ENCODE measurements at regions not wholly inside any gene's neighbourhood (a gene's known extent, or its start where the extent isn't known, plus 50 kb on each side); places are given as distances from the start of the nearest gene placed in this dataset.

DNA sequence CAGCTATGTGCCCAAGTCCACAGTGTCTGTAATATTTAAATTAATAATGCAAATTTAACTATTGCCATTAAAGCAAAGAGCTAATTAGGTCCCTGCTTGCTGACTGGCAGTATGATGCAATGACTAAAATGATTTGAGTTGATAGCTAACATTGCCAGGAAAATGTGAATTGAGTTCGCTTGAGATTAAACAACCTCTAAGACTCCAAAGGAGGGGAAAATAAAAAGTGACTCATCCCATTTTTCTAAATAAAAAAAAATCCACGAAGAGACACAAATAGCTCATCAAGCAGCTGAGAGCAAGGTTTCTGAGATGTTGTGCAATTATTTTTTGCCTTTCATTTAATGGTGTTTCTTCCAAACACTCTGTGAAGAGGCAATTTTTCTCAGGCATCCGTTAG lies 413.0 kb downstream of the MTX2 start (continued):
- TF ChIP-seq, protein P1, sequence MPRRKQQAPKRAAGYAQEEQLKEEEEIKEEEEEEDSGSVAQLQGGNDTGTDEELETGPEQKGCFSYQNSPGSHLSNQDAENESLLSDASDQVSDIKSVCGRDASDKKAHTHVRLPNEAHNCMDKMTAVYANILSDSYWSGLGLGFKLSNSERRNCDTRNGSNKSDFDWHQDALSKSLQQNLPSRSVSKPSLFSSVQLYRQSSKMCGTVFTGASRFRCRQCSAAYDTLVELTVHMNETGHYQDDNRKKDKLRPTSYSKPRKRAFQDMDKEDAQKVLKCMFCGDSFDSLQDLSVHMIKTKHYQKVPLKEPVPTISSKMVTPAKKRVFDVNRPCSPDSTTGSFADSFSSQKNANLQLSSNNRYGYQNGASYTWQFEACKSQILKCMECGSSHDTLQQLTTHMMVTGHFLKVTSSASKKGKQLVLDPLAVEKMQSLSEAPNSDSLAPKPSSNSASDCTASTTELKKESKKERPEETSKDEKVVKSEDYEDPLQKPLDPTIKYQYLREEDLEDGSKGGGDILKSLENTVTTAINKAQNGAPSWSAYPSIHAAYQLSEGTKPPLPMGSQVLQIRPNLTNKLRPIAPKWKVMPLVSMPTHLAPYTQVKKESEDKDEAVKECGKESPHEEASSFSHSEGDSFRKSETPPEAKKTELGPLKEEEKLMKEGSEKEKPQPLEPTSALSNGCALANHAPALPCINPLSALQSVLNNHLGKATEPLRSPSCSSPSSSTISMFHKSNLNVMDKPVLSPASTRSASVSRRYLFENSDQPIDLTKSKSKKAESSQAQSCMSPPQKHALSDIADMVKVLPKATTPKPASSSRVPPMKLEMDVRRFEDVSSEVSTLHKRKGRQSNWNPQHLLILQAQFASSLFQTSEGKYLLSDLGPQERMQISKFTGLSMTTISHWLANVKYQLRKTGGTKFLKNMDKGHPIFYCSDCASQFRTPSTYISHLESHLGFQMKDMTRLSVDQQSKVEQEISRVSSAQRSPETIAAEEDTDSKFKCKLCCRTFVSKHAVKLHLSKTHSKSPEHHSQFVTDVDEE (CRISPR knock-in tag; IDR thresholded peaks at IDR 0.05): no peak

DNA sequence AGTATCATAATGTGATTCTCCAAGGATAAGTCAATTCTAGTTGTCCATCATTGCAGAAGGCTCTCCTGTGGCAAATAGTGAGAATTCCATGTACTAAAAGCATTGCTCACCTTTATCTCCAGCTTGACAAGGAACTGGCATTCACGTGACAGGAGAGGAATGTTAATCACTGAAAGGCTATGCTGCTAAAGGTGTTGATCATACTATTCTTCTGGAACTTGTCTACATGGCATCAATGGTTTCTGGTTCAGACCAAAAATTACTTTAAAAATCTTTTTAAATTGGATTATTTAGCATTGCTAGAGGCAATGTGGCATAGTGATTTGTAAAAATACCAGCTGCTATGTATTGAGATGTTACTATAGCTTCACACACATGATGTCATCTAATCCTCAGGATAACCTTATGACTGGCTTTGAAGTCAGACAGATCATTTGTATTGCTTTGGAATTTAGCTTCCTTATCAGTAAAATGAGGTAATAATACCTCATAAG lies 414.4 kb downstream of the MTX2 start:
- TF ChIP-seq RARB (CRISPR knock-in tag; IDR thresholded peaks at IDR 0.05) (no peak), CSDC2 (CRISPR knock-in tag; IDR thresholded peaks at IDR 0.05) (peak; percentile 79), GLIS3 (CRISPR knock-in tag; IDR thresholded peaks at IDR 0.05) (0 out of 2 replicates have a peak, but pooled peaks have one; percentile 35), ZNF565 (CRISPR knock-in tag; conservative IDR thresholded peaks at IDR 0.05; ENCODE audit: low read depth) (no peak), TOX (CRISPR knock-in tag; IDR thresholded peaks at IDR 0.05; ENCODE audit: borderline replicate concordance) (no peak), TCF4 (CRISPR knock-in tag; IDR thresholded peaks at IDR 0.05; ENCODE audit: borderline replicate concordance) (no peak), BACH2 (CRISPR knock-in tag; IDR thresholded peaks at IDR 0.05; ENCODE audit: borderline replicate concordance) (no peak), PPARA (CRISPR knock-in tag; IDR thresholded peaks at IDR 0.05; ENCODE audit: borderline replicate concordance) (no peak), ESRRG (CRISPR knock-in tag; IDR thresholded peaks at IDR 0.05) (no peak), ISL1 (CRISPR knock-in tag; IDR thresholded peaks at IDR 0.05) (peak; percentile 95), ZFP3 (CRISPR knock-in tag; IDR thresholded peaks at IDR 0.05) (no peak), ZNF8 (CRISPR knock-in tag; IDR thresholded peaks at IDR 0.05) (no peak), ARNTL (CRISPR knock-in tag; IDR thresholded peaks at IDR 0.05; ENCODE audit: borderline replicate concordance, low read depth) (no peak), SNAI2 (CRISPR knock-in tag; IDR thresholded peaks at IDR 0.05) (peak; percentile 53; the same call in 1 of the 2 replicates)
- TF ChIP-seq, protein P2, sequence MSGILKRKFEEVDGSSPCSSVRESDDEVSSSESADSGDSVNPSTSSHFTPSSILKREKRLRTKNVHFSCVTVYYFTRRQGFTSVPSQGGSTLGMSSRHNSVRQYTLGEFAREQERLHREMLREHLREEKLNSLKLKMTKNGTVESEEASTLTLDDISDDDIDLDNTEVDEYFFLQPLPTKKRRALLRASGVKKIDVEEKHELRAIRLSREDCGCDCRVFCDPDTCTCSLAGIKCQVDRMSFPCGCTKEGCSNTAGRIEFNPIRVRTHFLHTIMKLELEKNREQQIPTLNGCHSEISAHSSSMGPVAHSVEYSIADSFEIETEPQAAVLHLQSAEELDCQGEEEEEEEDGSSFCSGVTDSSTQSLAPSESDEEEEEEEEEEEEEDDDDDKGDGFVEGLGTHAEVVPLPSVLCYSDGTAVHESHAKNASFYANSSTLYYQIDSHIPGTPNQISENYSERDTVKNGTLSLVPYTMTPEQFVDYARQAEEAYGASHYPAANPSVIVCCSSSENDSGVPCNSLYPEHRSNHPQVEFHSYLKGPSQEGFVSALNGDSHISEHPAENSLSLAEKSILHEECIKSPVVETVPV (CRISPR knock-in tag; IDR thresholded peaks at IDR 0.05): no peak
- TF ChIP-seq, protein P3, sequence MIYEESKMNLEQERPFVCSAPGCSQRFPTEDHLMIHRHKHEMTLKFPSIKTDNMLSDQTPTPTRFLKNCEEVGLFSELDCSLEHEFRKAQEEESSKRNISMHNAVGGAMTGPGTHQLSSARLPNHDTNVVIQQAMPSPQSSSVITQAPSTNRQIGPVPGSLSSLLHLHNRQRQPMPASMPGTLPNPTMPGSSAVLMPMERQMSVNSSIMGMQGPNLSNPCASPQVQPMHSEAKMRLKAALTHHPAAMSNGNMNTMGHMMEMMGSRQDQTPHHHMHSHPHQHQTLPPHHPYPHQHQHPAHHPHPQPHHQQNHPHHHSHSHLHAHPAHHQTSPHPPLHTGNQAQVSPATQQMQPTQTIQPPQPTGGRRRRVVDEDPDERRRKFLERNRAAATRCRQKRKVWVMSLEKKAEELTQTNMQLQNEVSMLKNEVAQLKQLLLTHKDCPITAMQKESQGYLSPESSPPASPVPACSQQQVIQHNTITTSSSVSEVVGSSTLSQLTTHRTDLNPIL (CRISPR knock-in tag; IDR thresholded peaks at IDR 0.05; ENCODE audit: low read depth): peak; percentile 96
- TF ChIP-seq, protein P1 (CRISPR knock-in tag; IDR thresholded peaks at IDR 0.05): peak; percentile 81
- TF ChIP-seq, protein P4, sequence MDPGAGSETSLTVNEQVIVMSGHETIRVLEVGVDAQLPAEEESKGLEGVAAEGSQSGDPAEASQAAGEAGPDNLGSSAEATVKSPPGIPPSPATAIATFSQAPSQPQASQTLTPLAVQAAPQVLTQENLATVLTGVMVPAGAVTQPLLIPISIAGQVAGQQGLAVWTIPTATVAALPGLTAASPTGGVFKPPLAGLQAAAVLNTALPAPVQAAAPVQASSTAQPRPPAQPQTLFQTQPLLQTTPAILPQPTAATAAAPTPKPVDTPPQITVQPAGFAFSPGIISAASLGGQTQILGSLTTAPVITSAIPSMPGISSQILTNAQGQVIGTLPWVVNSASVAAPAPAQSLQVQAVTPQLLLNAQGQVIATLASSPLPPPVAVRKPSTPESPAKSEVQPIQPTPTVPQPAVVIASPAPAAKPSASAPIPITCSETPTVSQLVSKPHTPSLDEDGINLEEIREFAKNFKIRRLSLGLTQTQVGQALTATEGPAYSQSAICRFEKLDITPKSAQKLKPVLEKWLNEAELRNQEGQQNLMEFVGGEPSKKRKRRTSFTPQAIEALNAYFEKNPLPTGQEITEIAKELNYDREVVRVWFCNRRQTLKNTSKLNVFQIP (CRISPR knock-in tag; IDR thresholded peaks at IDR 0.05; ENCODE audit: borderline replicate concordance, low read depth): no peak
- ATAC-seq: no peak

DNA sequence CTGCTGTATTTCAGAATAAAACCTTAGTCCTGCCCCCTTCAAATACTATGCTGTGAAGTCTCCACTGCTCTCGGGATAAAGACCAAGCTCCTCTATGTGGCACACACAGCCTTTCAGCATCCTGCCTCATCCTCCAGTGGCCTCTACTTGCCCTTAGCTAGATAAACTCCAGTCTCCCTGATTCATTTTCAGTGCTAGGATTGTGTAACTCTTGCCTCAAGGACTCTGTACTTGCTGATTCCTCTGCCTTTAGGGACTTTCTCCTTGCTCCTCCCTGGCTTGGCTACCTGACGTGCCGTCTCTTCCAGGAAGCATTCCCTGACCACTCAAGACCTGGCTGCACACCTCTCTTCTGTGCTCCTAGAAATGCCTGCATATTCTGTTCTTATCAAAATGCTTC lies 416.7 kb downstream of the MTX2 start:
- no peak for ATAC-seq
- TF ChIP-seq, protein P1 (CRISPR knock-in tag; IDR thresholded peaks at IDR 0.05): no peak
- TF ChIP-seq ESRRG (CRISPR knock-in tag; IDR thresholded peaks at IDR 0.05) (no peak), TOX (CRISPR knock-in tag; IDR thresholded peaks at IDR 0.05; ENCODE audit: borderline replicate concordance) (no peak), SNAI2 (CRISPR knock-in tag; IDR thresholded peaks at IDR 0.05) (no peak), ZNF70 (CRISPR knock-in tag; IDR thresholded peaks at IDR 0.05) (no peak), TCF4 (CRISPR knock-in tag; IDR thresholded peaks at IDR 0.05; ENCODE audit: borderline replicate concordance) (no peak), ISL1 (CRISPR knock-in tag; IDR thresholded peaks at IDR 0.05) (no peak), RARB (CRISPR knock-in tag; IDR thresholded peaks at IDR 0.05) (no peak), CSDC2 (CRISPR knock-in tag; IDR thresholded peaks at IDR 0.05) (no peak)
- TF ChIP-seq, protein P5, sequence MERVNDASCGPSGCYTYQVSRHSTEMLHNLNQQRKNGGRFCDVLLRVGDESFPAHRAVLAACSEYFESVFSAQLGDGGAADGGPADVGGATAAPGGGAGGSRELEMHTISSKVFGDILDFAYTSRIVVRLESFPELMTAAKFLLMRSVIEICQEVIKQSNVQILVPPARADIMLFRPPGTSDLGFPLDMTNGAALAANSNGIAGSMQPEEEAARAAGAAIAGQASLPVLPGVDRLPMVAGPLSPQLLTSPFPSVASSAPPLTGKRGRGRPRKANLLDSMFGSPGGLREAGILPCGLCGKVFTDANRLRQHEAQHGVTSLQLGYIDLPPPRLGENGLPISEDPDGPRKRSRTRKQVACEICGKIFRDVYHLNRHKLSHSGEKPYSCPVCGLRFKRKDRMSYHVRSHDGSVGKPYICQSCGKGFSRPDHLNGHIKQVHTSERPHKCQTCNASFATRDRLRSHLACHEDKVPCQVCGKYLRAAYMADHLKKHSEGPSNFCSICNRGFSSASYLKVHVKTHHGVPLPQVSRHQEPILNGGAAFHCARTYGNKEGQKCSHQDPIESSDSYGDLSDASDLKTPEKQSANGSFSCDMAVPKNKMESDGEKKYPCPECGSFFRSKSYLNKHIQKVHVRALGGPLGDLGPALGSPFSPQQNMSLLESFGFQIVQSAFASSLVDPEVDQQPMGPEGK (CRISPR knock-in tag; IDR thresholded peaks at IDR 0.05; ENCODE audit: borderline replicate concordance): no peak
- TF ChIP-seq, protein P2 (CRISPR knock-in tag; IDR thresholded peaks at IDR 0.05): no peak
